MM.1S (cell line): ENCODE measurements at regions not wholly inside any gene's neighbourhood (a gene's known extent, or its start where the extent isn't known, plus 50 kb on each side); places are given as distances from the start of the nearest gene placed in this dataset.

Experiments
- CTCF ChIP-seq: fragments of 300-600 bp; sonication (generic); IDR thresholded peaks from 2 replicates; pipeline ENCODE4 v1.5.1; 2016; ENCODE audit warnings: antibody characterized with exemption, low read length, mixed read lengths
- EZH2 ChIP-seq: fragments of 300-600 bp; sonication (generic); optimal IDR thresholded peaks from 2 replicates; pipeline ENCODE3; 2017; ENCODE audit warnings: low read depth, mild to moderate bottlenecking, antibody characterized with exemption, low read length, mixed read lengths

DNA sequence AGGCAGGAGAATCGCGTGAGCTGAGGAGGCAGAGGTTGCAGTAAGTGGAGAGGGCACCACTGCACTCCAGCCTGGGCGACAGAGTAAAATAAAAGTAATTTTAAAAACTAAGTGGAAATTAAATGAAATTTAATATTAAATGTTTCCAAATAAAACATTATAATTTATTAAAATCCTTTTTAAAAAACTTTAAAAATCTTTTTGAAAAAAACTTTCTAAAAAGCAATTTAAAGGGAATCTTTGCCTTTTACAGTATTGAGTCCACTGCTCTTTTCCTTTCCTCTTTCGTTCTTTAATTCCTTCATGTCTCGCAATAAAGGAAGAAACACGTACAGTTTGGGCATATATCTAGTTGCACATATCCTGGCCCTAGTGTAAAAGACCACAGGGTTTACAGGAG is 77.8 kb upstream of the DMRT1 start:
- TF ChIP-seq CTCF (no peak), EZH2 (no peak)
